GM12875 (cell line): ENCODE measurements at regions not wholly inside any gene's neighbourhood (a gene's known extent, or its start where the extent isn't known, plus 50 kb on each side); places are given as distances from the start of the nearest gene placed in this dataset.
"Not testable (repeated sequence)": the region's sequence is repeated elsewhere in the genome, so short reads cannot be mapped to it uniquely, and the experiment has no call there.

Source experiments
- H3K4me3 ChIP-seq: one replicate; pipeline ENCODE4 v1.5.1; 2011; ENCODE audit warnings: low read depth, low read length, control low read depth
- CTCF ChIP-seq: IDR thresholded peaks from 2 replicates; pipeline ENCODE4 v1.5.1; 2011; ENCODE audit warnings: low read depth, mild to moderate bottlenecking, control low read depth, inconsistent platforms, low read length, moderate library complexity, borderline replicate concordance; ENCODE audit not compliant: insufficient read depth

GRCh38 chr4:43458293-43458692 is 565.8 kb downstream of the GRXCR1 start:
- TF ChIP-seq CTCF = no peak
- H3K4me3 ChIP-seq = no peak overlapping the region

GRCh38 chr4:43471950-43472349 is 579.4 kb downstream of the GRXCR1 start:
- no peak overlapping the region for H3K4me3 ChIP-seq
- 0 out of 2 replicates have a peak, but pooled peaks have one; percentile 1 for TF ChIP-seq CTCF

- H3K4me3 ChIP-seq = no peak overlapping the region
- TF ChIP-seq CTCF = no peak
Observed at GRCh38 chr4:43481526-43481925, 589.0 kb downstream of the GRXCR1 start.

GRCh38 chr4:43485196-43485595 is 592.7 kb downstream of the GRXCR1 start:
- no peak for TF ChIP-seq CTCF
- H3K4me3 ChIP-seq = no peak overlapping the region

GRCh38 chr4:43496188-43496587 is 603.7 kb downstream of the GRXCR1 start:
- no peak overlapping the region for H3K4me3 ChIP-seq
- TF ChIP-seq CTCF = no peak

GRCh38 chr4:43496602-43497001 is 604.1 kb downstream of the GRXCR1 start:
- no peak overlapping the region for H3K4me3 ChIP-seq
- no peak for TF ChIP-seq CTCF

- H3K4me3 ChIP-seq = not testable (repeated sequence)
Observed at GRCh38 chr4:43505823-43506222, 613.3 kb downstream of the GRXCR1 start.

GRCh38 chr4:43512253-43512652 is 619.7 kb downstream of the GRXCR1 start:
- H3K4me3 ChIP-seq = no peak overlapping the region
- no peak for TF ChIP-seq CTCF
